HEK293 (cell line): ENCODE measurements at regions not wholly inside any gene's neighbourhood (a gene's known extent, or its start where the extent isn't known, plus 50 kb on each side); places are given as distances from the start of the nearest gene placed in this dataset.
A peak's percentile ranks its signal among the peaks of the same experiment; 100 is the strongest.

Experiments
- BCL11B ChIP-seq: fragments of 450-650 bp; formaldehyde crosslinking; IDR thresholded peaks from 2 replicates; pipeline ENCODE4 v1.5.1; 2016; ENCODE audit warnings: low read depth, missing biosample characterization, missing genetic modification characterization
- GLIS1 ChIP-seq: fragments of 450-650 bp; formaldehyde crosslinking; IDR thresholded peaks from 2 replicates; pipeline ENCODE4 v1.5.1; 2016; ENCODE audit warnings: missing biosample characterization, missing genetic modification characterization
- SCRT1 ChIP-seq: fragments of 450-650 bp; formaldehyde crosslinking; IDR thresholded peaks from 2 replicates; pipeline ENCODE4 v1.5.1; 2016; ENCODE audit warnings: missing biosample characterization, missing genetic modification characterization, borderline replicate concordance
- SP7 ChIP-seq: fragments of 450-650 bp; formaldehyde crosslinking; IDR thresholded peaks from 2 replicates; pipeline ENCODE4 v1.5.1; 2016; ENCODE audit warnings: missing biosample characterization, missing genetic modification characterization
- ZBTB21 ChIP-seq: fragments of 450-650 bp; formaldehyde crosslinking; IDR thresholded peaks from 2 replicates; pipeline ENCODE4 v1.5.1; 2017; ENCODE audit warnings: missing biosample characterization, missing genetic modification characterization
- ZNF16 ChIP-seq: fragments of 450-650 bp; formaldehyde crosslinking; IDR thresholded peaks from 2 replicates; pipeline ENCODE4 v1.5.1; 2016; ENCODE audit warnings: low read depth, missing biosample characterization, missing genetic modification characterization
- ZNF174 ChIP-seq: fragments of 450-650 bp; formaldehyde crosslinking; IDR thresholded peaks from 2 replicates; pipeline ENCODE4 v1.5.0; 2017; ENCODE audit warnings: missing biosample characterization, mild to moderate bottlenecking, missing genetic modification characterization
- ZNF175 ChIP-seq: fragments of 450-650 bp; formaldehyde crosslinking; IDR thresholded peaks from 2 replicates; pipeline ENCODE4 v1.5.1; 2016; ENCODE audit warnings: missing biosample characterization, missing genetic modification characterization
- ZNF239 ChIP-seq: fragments of 450-650 bp; formaldehyde crosslinking; IDR thresholded peaks from 2 replicates; pipeline ENCODE4 v1.5.1; 2016; ENCODE audit warnings: missing biosample characterization, missing genetic modification characterization
- ZNF335 ChIP-seq: fragments of 450-650 bp; formaldehyde crosslinking; conservative IDR thresholded peaks from 2 replicates; pipeline ENCODE4 v1.5.1; 2016; ENCODE audit warnings: missing biosample characterization, missing genetic modification characterization
- ZNF366 ChIP-seq: fragments of 450-650 bp; formaldehyde crosslinking; conservative IDR thresholded peaks from 2 replicates; pipeline ENCODE4 v1.5.1; 2016; ENCODE audit warnings: missing biosample characterization, missing genetic modification characterization
- ZNF529 ChIP-seq: fragments of 450-650 bp; formaldehyde crosslinking; IDR thresholded peaks from 2 replicates; pipeline ENCODE4 v1.5.1; 2017; ENCODE audit warnings: missing genetic modification characterization, missing biosample characterization; ENCODE audit not compliant: insufficient replicate concordance
- ZNF571 ChIP-seq: fragments of 450-650 bp; formaldehyde crosslinking; IDR thresholded peaks from 2 replicates; pipeline ENCODE4 v1.5.0; 2017; ENCODE audit warnings: missing biosample characterization, missing genetic modification characterization
- ZNF660 ChIP-seq: fragments of 450-650 bp; IDR thresholded peaks from 2 replicates; pipeline ENCODE4 v1.5.1; 2018; ENCODE audit warnings: missing biosample characterization, mild to moderate bottlenecking, missing genetic modification characterization
- ZNF776 ChIP-seq: fragments of 450-650 bp; formaldehyde crosslinking; IDR thresholded peaks from 2 replicates; pipeline ENCODE4 v1.5.0; 2017; ENCODE audit warnings: missing biosample characterization, missing genetic modification characterization, borderline replicate concordance
- ZNF792 ChIP-seq: fragments of 450-650 bp; formaldehyde crosslinking; IDR thresholded peaks from 2 replicates; pipeline ENCODE4 v1.5.1; 2016; ENCODE audit warnings: missing biosample characterization, missing genetic modification characterization
- ZNF837 ChIP-seq: fragments of 450-650 bp; formaldehyde crosslinking; IDR thresholded peaks from 2 replicates; pipeline ENCODE4 v1.5.1; 2016; ENCODE audit warnings: missing biosample characterization, missing genetic modification characterization
- TF ChIP-seq, protein P1 (sequence below): fragments of 450-650 bp; formaldehyde crosslinking; IDR thresholded peaks from 2 replicates; pipeline ENCODE4 v1.5.1; 2016; ENCODE audit warnings: missing biosample characterization, missing genetic modification characterization
- TF ChIP-seq, protein P2 (sequence below): fragments of 450-650 bp; formaldehyde crosslinking; IDR thresholded peaks from 2 replicates; pipeline ENCODE4 v1.5.1; 2016; ENCODE audit warnings: missing biosample characterization, missing genetic modification characterization
- TF ChIP-seq, protein P3 (sequence below): fragments of 450-650 bp; formaldehyde crosslinking; IDR thresholded peaks from 2 replicates; pipeline ENCODE4 v1.5.1; 2016; ENCODE audit warnings: missing biosample characterization, missing genetic modification characterization, low read depth
- TF ChIP-seq, protein P4 (sequence below): fragments of 450-650 bp; formaldehyde crosslinking; conservative IDR thresholded peaks from 2 replicates; pipeline ENCODE4 v1.5.1; 2016; ENCODE audit warnings: low read depth, missing biosample characterization, missing genetic modification characterization
- TF ChIP-seq, protein P5 (sequence below): fragments of 450-650 bp; formaldehyde crosslinking; IDR thresholded peaks from 2 replicates; pipeline ENCODE4 v1.5.1; 2016; ENCODE audit warnings: missing biosample characterization, missing genetic modification characterization

DNA sequence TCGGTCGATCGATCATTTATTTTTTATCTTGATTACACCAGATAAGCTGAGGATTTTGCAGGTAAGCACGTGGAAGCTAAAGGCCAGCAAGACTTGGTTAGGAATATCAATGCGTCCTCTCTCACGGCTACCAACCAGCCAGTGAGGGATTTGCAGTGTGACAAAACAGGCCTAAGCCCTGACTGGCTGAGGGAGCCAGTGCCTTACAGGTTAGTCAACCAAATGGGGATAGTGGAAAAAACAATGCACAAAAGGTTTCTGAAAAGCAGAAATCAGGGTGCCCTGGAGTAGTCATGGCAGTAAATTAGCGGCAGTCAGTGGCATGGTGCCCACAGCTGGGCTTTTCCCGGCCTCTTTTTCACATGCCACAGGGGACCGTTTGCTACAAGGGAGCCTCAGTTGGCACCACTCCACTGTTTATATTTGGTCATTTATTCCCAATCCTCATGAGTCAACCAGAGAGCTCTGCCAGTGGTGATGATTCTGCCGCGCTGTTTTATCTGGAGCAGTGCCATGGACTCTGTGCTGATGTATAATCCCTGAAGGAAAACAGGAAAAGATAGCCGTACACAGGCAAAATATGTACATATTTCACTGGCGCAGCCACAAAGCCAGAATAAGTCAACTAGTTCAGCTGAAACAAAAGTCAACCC is 167.6 kb downstream of the RHOU start (continued):
- TF ChIP-seq, protein P1, sequence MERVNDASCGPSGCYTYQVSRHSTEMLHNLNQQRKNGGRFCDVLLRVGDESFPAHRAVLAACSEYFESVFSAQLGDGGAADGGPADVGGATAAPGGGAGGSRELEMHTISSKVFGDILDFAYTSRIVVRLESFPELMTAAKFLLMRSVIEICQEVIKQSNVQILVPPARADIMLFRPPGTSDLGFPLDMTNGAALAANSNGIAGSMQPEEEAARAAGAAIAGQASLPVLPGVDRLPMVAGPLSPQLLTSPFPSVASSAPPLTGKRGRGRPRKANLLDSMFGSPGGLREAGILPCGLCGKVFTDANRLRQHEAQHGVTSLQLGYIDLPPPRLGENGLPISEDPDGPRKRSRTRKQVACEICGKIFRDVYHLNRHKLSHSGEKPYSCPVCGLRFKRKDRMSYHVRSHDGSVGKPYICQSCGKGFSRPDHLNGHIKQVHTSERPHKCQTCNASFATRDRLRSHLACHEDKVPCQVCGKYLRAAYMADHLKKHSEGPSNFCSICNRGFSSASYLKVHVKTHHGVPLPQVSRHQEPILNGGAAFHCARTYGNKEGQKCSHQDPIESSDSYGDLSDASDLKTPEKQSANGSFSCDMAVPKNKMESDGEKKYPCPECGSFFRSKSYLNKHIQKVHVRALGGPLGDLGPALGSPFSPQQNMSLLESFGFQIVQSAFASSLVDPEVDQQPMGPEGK (tag by site-specific recombination), result peak; percentile 83
- TF ChIP-seq ZNF571 (tag by site-specific recombination), result no peak
- TF ChIP-seq ZNF837 (tag by site-specific recombination), result no peak
- peak; percentile 82 for TF ChIP-seq ZNF529 (tag by site-specific recombination)
- no peak for TF ChIP-seq ZNF174 (tag by site-specific recombination)
- no peak for TF ChIP-seq ZNF175 (tag by site-specific recombination)
- TF ChIP-seq, protein P2, sequence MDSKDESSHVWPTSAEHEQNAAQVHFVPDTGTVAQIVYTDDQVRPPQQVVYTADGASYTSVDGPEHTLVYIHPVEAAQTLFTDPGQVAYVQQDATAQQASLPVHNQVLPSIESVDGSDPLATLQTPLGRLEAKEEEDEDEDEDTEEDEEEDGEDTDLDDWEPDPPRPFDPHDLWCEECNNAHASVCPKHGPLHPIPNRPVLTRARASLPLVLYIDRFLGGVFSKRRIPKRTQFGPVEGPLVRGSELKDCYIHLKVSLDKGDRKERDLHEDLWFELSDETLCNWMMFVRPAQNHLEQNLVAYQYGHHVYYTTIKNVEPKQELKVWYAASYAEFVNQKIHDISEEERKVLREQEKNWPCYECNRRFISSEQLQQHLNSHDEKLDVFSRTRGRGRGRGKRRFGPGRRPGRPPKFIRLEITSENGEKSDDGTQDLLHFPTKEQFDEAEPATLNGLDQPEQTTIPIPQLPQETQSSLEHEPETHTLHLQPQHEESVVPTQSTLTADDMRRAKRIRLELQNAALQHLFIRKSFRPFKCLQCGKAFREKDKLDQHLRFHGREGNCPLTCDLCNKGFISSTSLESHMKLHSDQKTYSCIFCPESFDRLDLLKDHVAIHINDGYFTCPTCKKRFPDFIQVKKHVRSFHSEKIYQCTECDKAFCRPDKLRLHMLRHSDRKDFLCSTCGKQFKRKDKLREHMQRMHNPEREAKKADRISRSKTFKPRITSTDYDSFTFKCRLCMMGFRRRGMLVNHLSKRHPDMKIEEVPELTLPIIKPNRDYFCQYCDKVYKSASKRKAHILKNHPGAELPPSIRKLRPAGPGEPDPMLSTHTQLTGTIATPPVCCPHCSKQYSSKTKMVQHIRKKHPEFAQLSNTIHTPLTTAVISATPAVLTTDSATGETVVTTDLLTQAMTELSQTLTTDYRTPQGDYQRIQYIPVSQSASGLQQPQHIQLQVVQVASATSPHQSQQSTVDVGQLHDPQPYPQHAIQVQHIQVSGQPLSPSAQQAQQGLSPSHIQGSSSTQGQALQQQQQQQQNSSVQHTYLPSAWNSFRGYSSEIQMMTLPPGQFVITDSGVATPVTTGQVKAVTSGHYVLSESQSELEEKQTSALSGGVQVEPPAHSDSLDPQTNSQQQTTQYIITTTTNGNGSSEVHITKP (tag by site-specific recombination), result peak; percentile 67
- TF ChIP-seq, protein P3, sequence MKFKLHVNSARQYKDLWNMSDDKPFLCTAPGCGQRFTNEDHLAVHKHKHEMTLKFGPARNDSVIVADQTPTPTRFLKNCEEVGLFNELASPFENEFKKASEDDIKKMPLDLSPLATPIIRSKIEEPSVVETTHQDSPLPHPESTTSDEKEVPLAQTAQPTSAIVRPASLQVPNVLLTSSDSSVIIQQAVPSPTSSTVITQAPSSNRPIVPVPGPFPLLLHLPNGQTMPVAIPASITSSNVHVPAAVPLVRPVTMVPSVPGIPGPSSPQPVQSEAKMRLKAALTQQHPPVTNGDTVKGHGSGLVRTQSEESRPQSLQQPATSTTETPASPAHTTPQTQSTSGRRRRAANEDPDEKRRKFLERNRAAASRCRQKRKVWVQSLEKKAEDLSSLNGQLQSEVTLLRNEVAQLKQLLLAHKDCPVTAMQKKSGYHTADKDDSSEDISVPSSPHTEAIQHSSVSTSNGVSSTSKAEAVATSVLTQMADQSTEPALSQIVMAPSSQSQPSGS (tag by site-specific recombination), result peak; percentile 83
- peak; percentile 79 for TF ChIP-seq ZBTB21
- TF ChIP-seq, protein P4, sequence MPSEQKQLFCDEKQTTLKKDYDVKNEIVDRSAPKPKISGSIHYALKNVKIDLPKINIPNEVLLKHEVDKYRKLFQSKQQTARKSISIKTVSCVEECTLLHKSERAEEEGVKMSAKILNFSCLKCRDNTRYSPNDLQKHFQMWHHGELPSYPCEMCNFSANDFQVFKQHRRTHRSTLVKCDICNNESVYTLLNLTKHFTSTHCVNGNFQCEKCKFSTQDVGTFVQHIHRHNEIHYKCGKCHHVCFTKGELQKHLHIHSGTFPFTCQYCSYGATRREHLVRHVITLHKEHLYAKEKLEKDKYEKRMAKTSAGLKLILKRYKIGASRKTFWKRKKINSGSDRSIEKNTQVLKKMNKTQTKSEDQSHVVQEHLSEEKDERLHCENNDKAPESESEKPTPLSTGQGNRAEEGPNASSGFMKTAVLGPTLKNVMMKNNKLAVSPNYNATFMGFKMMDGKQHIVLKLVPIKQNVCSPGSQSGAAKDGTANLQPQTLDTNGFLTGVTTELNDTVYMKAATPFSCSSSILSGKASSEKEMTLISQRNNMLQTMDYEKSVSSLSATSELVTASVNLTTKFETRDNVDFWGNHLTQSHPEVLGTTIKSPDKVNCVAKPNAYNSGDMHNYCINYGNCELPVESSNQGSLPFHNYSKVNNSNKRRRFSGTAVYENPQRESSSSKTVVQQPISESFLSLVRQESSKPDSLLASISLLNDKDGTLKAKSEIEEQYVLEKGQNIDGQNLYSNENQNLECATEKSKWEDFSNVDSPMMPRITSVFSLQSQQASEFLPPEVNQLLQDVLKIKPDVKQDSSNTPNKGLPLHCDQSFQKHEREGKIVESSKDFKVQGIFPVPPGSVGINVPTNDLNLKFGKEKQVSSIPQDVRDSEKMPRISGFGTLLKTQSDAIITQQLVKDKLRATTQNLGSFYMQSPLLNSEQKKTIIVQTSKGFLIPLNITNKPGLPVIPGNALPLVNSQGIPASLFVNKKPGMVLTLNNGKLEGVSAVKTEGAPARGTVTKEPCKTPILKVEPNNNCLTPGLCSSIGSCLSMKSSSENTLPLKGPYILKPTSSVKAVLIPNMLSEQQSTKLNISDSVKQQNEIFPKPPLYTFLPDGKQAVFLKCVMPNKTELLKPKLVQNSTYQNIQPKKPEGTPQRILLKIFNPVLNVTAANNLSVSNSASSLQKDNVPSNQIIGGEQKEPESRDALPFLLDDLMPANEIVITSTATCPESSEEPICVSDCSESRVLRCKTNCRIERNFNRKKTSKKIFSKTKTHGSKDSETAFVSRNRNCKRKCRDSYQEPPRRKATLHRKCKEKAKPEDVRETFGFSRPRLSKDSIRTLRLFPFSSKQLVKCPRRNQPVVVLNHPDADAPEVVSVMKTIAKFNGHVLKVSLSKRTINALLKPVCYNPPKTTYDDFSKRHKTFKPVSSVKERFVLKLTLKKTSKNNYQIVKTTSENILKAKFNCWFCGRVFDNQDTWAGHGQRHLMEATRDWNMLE, result peak; percentile 62
- peak; percentile 92 for TF ChIP-seq SP7 (tag by site-specific recombination)
- peak; percentile 99 for TF ChIP-seq ZNF660 (tag by site-specific recombination)
- TF ChIP-seq ZNF776 (tag by site-specific recombination), result no peak
- TF ChIP-seq, protein P5, sequence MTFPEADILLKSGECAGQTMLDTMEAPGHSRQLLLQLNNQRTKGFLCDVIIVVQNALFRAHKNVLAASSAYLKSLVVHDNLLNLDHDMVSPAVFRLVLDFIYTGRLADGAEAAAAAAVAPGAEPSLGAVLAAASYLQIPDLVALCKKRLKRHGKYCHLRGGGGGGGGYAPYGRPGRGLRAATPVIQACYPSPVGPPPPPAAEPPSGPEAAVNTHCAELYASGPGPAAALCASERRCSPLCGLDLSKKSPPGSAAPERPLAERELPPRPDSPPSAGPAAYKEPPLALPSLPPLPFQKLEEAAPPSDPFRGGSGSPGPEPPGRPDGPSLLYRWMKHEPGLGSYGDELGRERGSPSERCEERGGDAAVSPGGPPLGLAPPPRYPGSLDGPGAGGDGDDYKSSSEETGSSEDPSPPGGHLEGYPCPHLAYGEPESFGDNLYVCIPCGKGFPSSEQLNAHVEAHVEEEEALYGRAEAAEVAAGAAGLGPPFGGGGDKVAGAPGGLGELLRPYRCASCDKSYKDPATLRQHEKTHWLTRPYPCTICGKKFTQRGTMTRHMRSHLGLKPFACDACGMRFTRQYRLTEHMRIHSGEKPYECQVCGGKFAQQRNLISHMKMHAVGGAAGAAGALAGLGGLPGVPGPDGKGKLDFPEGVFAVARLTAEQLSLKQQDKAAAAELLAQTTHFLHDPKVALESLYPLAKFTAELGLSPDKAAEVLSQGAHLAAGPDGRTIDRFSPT, result no peak
- TF ChIP-seq SCRT1 (tag by site-specific recombination), result peak; percentile 82
- no peak for TF ChIP-seq BCL11B (tag by site-specific recombination)
- TF ChIP-seq ZNF366 (tag by site-specific recombination), result peak; percentile 90
- TF ChIP-seq ZNF239, result no peak
- TF ChIP-seq ZNF792 (tag by site-specific recombination), result 0 out of 2 replicates have a peak, but pooled peaks have one; percentile 73
- no peak for TF ChIP-seq ZNF16
- peak; percentile 96 for TF ChIP-seq GLIS1 (tag by site-specific recombination)
- TF ChIP-seq ZNF335 (tag by site-specific recombination), result peak; percentile 55
